Kidney (tissue), 13 donors: ENCODE measurements at regions not wholly inside any gene's neighbourhood (a gene's known extent, or its start where the extent isn't known, plus 50 kb on each side); places are given as distances from the start of the nearest gene placed in this dataset.
A peak's percentile ranks its signal among the peaks of the same experiment; 100 is the strongest.

ENCODE experiments used
- DNase-seq, 5 donors: peaks; one replicate each; pipeline ENCODE4 v3.0.0-alpha.2; 2013 to 2020
- FAIRE-seq: peaks from 2 replicates; lab custom pipeline; 2012; peaks lifted over from hg19 to GRCh38; lab: Jason Lieb, UNC
- H3K27ac ChIP-seq, 2 donors: one replicate each; pipeline ENCODE4 v1.7.0; 2013; ENCODE audit warnings: low read depth in 2 of 2, low read length in 2 of 2, inconsistent platforms in 1 of 2
- H3K27me3 ChIP-seq: one replicate; pipeline ENCODE4 v1.7.1; 2013; ENCODE audit warnings: low read length, inconsistent platforms; ENCODE audit not compliant: control insufficient read depth, insufficient read depth
- H3K36me3 ChIP-seq, 3 donors: one replicate each; pipeline versions ENCODE4 v1.7.0 to v1.7.1; 2013; ENCODE audit warnings: low read length in 3 of 3, control low read depth in 1 of 3, inconsistent platforms in 1 of 3; ENCODE audit not compliant: insufficient read depth in 3 of 3, control insufficient read depth in 2 of 3
- H3K4me1 ChIP-seq, 3 donors: one replicate each; pipeline versions ENCODE4 v1.7.0 to v1.7.1; 2013; ENCODE audit warnings: low read length in 3 of 3, inconsistent platforms in 1 of 3, low read depth in 1 of 3; ENCODE audit not compliant: control insufficient read depth in 2 of 3, insufficient read depth in 2 of 3
- H3K4me3 ChIP-seq, 3 donors: one replicate each; pipeline versions ENCODE4 v1.7.0 to v1.8.1; 2013; ENCODE audit warnings: low read length in 3 of 3, control low read depth in 1 of 3, inconsistent platforms in 1 of 3
- H3K9ac ChIP-seq, 3 donors: one replicate each; pipeline versions ENCODE4 v1.7.0 to v1.7.1; 2013; ENCODE audit warnings: low read length in 3 of 3, control low read depth in 1 of 3, inconsistent platforms in 1 of 3
- H3K9me3 ChIP-seq, 3 donors: one replicate each; pipeline versions ENCODE4 v1.7.0 to v1.7.1; 2013; ENCODE audit warnings: low read length in 3 of 3, control low read depth in 1 of 3, inconsistent platforms in 1 of 3; ENCODE audit not compliant: control insufficient read depth in 2 of 3, insufficient read depth in 1 of 3
- CTCF ChIP-seq: IDR thresholded peaks from 3 replicates; pipeline ENCODE4 v1.5.1; 2012; ENCODE audit warnings: mild to moderate bottlenecking, moderate library complexity, borderline replicate concordance; ENCODE audit not compliant: insufficient read depth; ENCODE audit errors: extremely low read depth
- intact Hi-C: fragments of 100-400 bp; cut with DNase I; formaldehyde crosslinking; loops from one replicate; pipeline ENCODE4 v1.11.1; 2022
- donor health status: control.
- donor health status: control.
- donor health status: control.
- donor health status: control.
- donor health status: control.
- donor health status: DM: yes; HTN: yes; CAD: no.
- donor health status: Normal renal cell carcinoma (clear cell type).

- intact Hi-C loops: no loop called here
- H3K9me3 ChIP-seq: no peaks in the 10 kb centered on the region
Observed at GRCh38 chr9:2925016-2925415, 81.1 kb upstream of the PUM3 start.

GRCh38 chr9:2924380-2924768 lies 80.5 kb upstream of the PUM3 start:
- no peaks in the 10 kb centered on the region for H3K9me3 ChIP-seq
- H3K27ac ChIP-seq: no peak overlapping the region
- intact Hi-C loops: no loop called here
- no peak overlapping the region for H3K4me3 ChIP-seq
- TF ChIP-seq CTCF: no peak
- no peak for DNase-seq
- no peaks in the 10 kb centered on the region for H3K27me3 ChIP-seq
- H3K36me3 ChIP-seq: no peaks in the 10 kb centered on the region
- no peak for FAIRE-seq
- no peaks in the 10 kb centered on the region for H3K4me1 ChIP-seq
- H3K9ac ChIP-seq: no peak overlapping the region

More at GRCh38 chr9:2925016-2925415, 81.1 kb upstream of the PUM3 start:
- no peaks in the 10 kb centered on the region for H3K36me3 ChIP-seq
- DNase-seq (no peak), FAIRE-seq (no peak)
- no peaks in the 10 kb centered on the region for H3K27me3 ChIP-seq
- no peak overlapping the region for H3K4me3 ChIP-seq
- no peak overlapping the region for H3K27ac ChIP-seq
- TF ChIP-seq CTCF: no peak
- no peaks in the 10 kb centered on the region for H3K4me1 ChIP-seq
- H3K9ac ChIP-seq: no peak overlapping the region

- DNase-seq: peak in 3 of 5 donors; percentile 36 to 50 (median 47)
- Histone ChIP-seq H3K36me3 (no peaks in the 10 kb centered on the region), H3K4me3 (no peak overlapping the region), H3K27me3 (no peaks in the 10 kb centered on the region), H3K4me1 (no peaks in the 10 kb centered on the region), H3K27ac (no peak overlapping the region), H3K9me3 (no peaks in the 10 kb centered on the region), H3K9ac (no peak overlapping the region)
- TF ChIP-seq CTCF: no peak
- intact Hi-C loops: no loop called here
- FAIRE-seq: no peak
Observed at GRCh38 chr9:2923766-2924379, 80.0 kb upstream of the PUM3 start.

GRCh38 chr9:2919347-2919746 lies 75.5 kb upstream of the PUM3 start:
- Histone ChIP-seq H3K36me3 (no peaks in the 10 kb centered on the region), H3K9me3 (no peaks in the 10 kb centered on the region), H3K27ac (no peak overlapping the region), H3K4me3 (no peak overlapping the region), H3K27me3 (no peaks in the 10 kb centered on the region), H3K9ac (no peak overlapping the region), H3K4me1 (no peaks in the 10 kb centered on the region)
- intact Hi-C loops: no loop called here
- no peak for FAIRE-seq
- DNase-seq: no peak
- TF ChIP-seq CTCF: no peak
